K562 (cell line): ENCODE measurements at regions not wholly inside any gene's neighbourhood (a gene's known extent, or its start where the extent isn't known, plus 50 kb on each side); places are given as distances from the start of the nearest gene placed in this dataset.

Source experiments
- ATAC-seq: fragments of 200-7000 bp; cut with Tn5 transposase; 3 replicates; pipeline ENCODE4 v1.9.1; 2020; ENCODE audit warnings: moderate library complexity
- BruUV-seq: library from RNA; stranded (reverse); fragments of 400-500 nt; replicated peaks from 2 replicates; lab custom pipeline; 2021; lab: Mats Ljungman, UMichigan
- CTCF ChIA-PET: fragments of 300-600 bp; formaldehyde crosslinking; extraction: SDS; loops from one replicate; lab custom pipeline; 2021; ENCODE audit warnings: low intra/inter-chr PET ratio; lab: Yijun Ruan, JAX
- POLR2A ChIA-PET: fragments of 300-600, 350-650 bp; sonication (Branson Sonifier 250); formaldehyde crosslinking; extraction: SDS; loops from one replicate; lab custom pipeline; 2021; ENCODE audit warnings: antibody characterized with exemption, inconsistent platforms; lab: Yijun Ruan, JAX
- DNase-seq, 4 experiments: peaks; one replicate each; pipeline versions ENCODE4 v3.0.0 to v3.0.0-alpha.2; 2011 to 2018; ENCODE audit warnings: low spot score in 3 of 4, mixed read lengths in 3 of 4; ENCODE audit errors: extremely low read depth in 1 of 4
- FAIRE-seq: peaks from 2 replicates; lab custom pipeline; 2011; peaks lifted over from hg19 to GRCh38; lab: Jason Lieb, UNC
- H2AFZ ChIP-seq: 2 replicates; pipeline ENCODE4 v1.6.0; 2011; ENCODE audit warnings: low read depth, low read length, control low read depth, inconsistent platforms
- H3K27ac ChIP-seq: fragments of 200-600 bp; 3 replicates; pipeline ENCODE4 v1.8.0; 2011; ENCODE audit warnings: low read depth, mild to moderate bottlenecking, control low read depth, inconsistent platforms, low read length, moderate library complexity, mixed read lengths; ENCODE audit errors: extremely low read depth
- H3K27me3 ChIP-seq, 2 experiments: fragments of 300-600 bp in 1 of 2; 2 replicates in 1 of 2; 3 replicates in 1 of 2; pipeline versions ENCODE4 v1.6.0 to v1.8.0; 2011; ENCODE audit warnings: inconsistent platforms in 2 of 2, low read length in 2 of 2, mild to moderate bottlenecking in 1 of 2, mixed read lengths in 1 of 2, moderate library complexity in 1 of 2; ENCODE audit not compliant: control insufficient read depth in 2 of 2, insufficient read depth in 2 of 2
- H3K36me3 ChIP-seq: fragments of 300-600 bp; 3 replicates; pipeline ENCODE4 v1.8.0; 2011; ENCODE audit warnings: mild to moderate bottlenecking, low read length, inconsistent platforms; ENCODE audit not compliant: control insufficient read depth, insufficient read depth
- H3K4me1 ChIP-seq, 2 experiments: fragments of 200-600 bp in 1 of 2; replicated peaks in 1 of 2; 2 replicates in 1 of 2; 3 replicates in 1 of 2; pipeline versions ENCODE4 v1.5.1 to v1.8.0; 2011; ENCODE audit warnings: inconsistent platforms in 2 of 2, low read length in 2 of 2, mild to moderate bottlenecking in 1 of 2, mixed read lengths in 1 of 2, moderate library complexity in 1 of 2; ENCODE audit not compliant: control insufficient read depth in 2 of 2, insufficient read depth in 2 of 2
- H3K4me2 ChIP-seq: 2 replicates; pipeline ENCODE4 v1.6.1; 2011; ENCODE audit warnings: low read length, control low read depth, inconsistent platforms, mixed read lengths; ENCODE audit not compliant: insufficient read depth
- H3K4me3 ChIP-seq: fragments of 200-600 bp; sonication (generic), shearing (Covaris generic); 2 replicates; pipeline ENCODE4 v1.5.1; 2016; ENCODE audit warnings: control low read depth, inconsistent platforms
- H3K79me2 ChIP-seq: fragments of 200-600 bp; 3 replicates; pipeline ENCODE4 v1.8.0; 2011; ENCODE audit warnings: low read length, inconsistent platforms; ENCODE audit not compliant: control insufficient read depth, insufficient read depth
- H3K9ac ChIP-seq, 2 experiments: 2 replicates each; pipeline versions ENCODE4 v1.6.0 to v1.6.1; 2011; ENCODE audit warnings: low read depth in 2 of 2, low read length in 2 of 2, control low read depth in 1 of 2, inconsistent platforms in 1 of 2, mild to moderate bottlenecking in 1 of 2, mixed read lengths in 1 of 2; ENCODE audit not compliant: insufficient read depth in 1 of 2
- H3K9me1 ChIP-seq: one replicate; pipeline ENCODE4 v1.6.0; 2011; ENCODE audit warnings: inconsistent platforms, mild to moderate bottlenecking, low read length, moderate library complexity; ENCODE audit not compliant: control insufficient read depth, insufficient read depth
- H3K9me3 ChIP-seq: replicated peaks from 2 replicates; pipeline ENCODE4 v1.5.1; 2011; ENCODE audit warnings: low read depth, low read length, inconsistent platforms; ENCODE audit not compliant: control insufficient read depth, insufficient read depth
- H4K20me1 ChIP-seq: replicated peaks from 2 replicates; pipeline ENCODE4 v1.6.1; 2011; ENCODE audit warnings: low read length, inconsistent platforms, mixed read lengths; ENCODE audit not compliant: control insufficient read depth, insufficient read depth
- CTBP1 ChIP-seq: fragments of 450-650 bp; IDR thresholded peaks from 2 replicates; pipeline ENCODE4 v1.6.1; 2016; ENCODE audit warnings: borderline replicate concordance
- ETV5 ChIP-seq: sonication (generic); formaldehyde crosslinking; IDR thresholded peaks from 2 replicates; pipeline ENCODE4 v1.4.0; 2020; ENCODE audit warnings: low read depth, mild to moderate bottlenecking, missing genetic modification reagents
- HMGXB4 ChIP-seq: sonication (generic); formaldehyde crosslinking; IDR thresholded peaks from 2 replicates; pipeline ENCODE4 v1.8.1; 2023; ENCODE audit warnings: mild to moderate bottlenecking, missing genetic modification reagents
- HOMEZ ChIP-seq: fragments of 250-450 bp; sonication (Bioruptor Pico); IDR thresholded peaks from 2 replicates; pipeline ENCODE4 v1.4.0; 2020; ENCODE audit warnings: mild to moderate bottlenecking, moderate library complexity
- KDM2B ChIP-seq: fragments of 250-450 bp; sonication (Bioruptor Pico); IDR thresholded peaks from 2 replicates; pipeline ENCODE4 v1.8.0; 2021; ENCODE audit warnings: mild to moderate bottlenecking, moderate library complexity
- MAZ ChIP-seq, 2 experiments: fragments of 450-650 bp in 1 of 2; sonication (generic) in 1 of 2; formaldehyde crosslinking; IDR thresholded peaks in 1 of 2; conservative IDR thresholded peaks in 1 of 2; 2 replicates each; pipeline versions ENCODE4 v1.4.0 to v1.5.0; 2020; ENCODE audit warnings: mild to moderate bottlenecking in 1 of 2, missing genetic modification reagents in 1 of 2
- MYNN ChIP-seq, 2 experiments: sonication (generic); formaldehyde crosslinking in 1 of 2; IDR thresholded peaks; 2 replicates each; pipeline versions ENCODE4 v1.5.0 to v1.6.1; 2016 to 2020; ENCODE audit warnings: antibody characterized with exemption in 1 of 2, missing genetic modification reagents in 1 of 2
- NELFE ChIP-seq: IDR thresholded peaks from 2 replicates; pipeline ENCODE4 v1.6.1; 2011; ENCODE audit warnings: mild to moderate bottlenecking; ENCODE audit not compliant: insufficient read depth, insufficient read length
- POLR2H ChIP-seq: IDR thresholded peaks from 2 replicates; pipeline ENCODE4 v1.6.1; 2016; ENCODE audit warnings: missing genetic modification characterization, low read depth, mild to moderate bottlenecking, control low read depth, missing compliant biosample characterization, moderate library complexity
- RBBP5 ChIP-seq: fragments of 200-600 bp; sonication (generic); IDR thresholded peaks from 2 replicates; pipeline ENCODE4 v1.6.1; 2012; ENCODE audit warnings: borderline replicate concordance, mild to moderate bottlenecking, low read length, control low read depth, inconsistent platforms; ENCODE audit not compliant: insufficient read depth, poor library complexity, severe bottlenecking
- SNRNP70 ChIP-seq: fragments of 200-400 bp; formaldehyde crosslinking; optimal IDR thresholded peaks from 2 replicates; pipeline ENCODE3; 2017; ENCODE audit warnings: low read depth, low read length
- SRF ChIP-seq, 2 experiments: fragments of 250-450, 450-650 bp in 1 of 2; sonication (Bioruptor Pico) in 1 of 2; sonication (generic) in 1 of 2; formaldehyde crosslinking; IDR thresholded peaks; 2 replicates each; pipeline versions ENCODE4 v1.5.0 to v1.5.1; 2020 to 2022; ENCODE audit warnings: mild to moderate bottlenecking in 1 of 2, missing genetic modification reagents in 1 of 2
- in situ Hi-C: fragments of 300-500 bp; cut with MboI; formaldehyde crosslinking; loops from 4 replicates; pipeline ENCODE4 v1.15.0; 2018; ENCODE audit warnings: inconsistent platforms, mixed read lengths
- intact Hi-C: fragments of 100-400 bp; cut with micrococcal nuclease; formaldehyde crosslinking; loops from 2 replicates; pipeline ENCODE4 v1.14.2; 2022
- TF ChIP-seq, protein P1 (sequence below): sonication (generic); formaldehyde crosslinking; IDR thresholded peaks from 2 replicates; pipeline ENCODE4 v1.8.0; 2022; ENCODE audit warnings: mild to moderate bottlenecking, low read depth, missing genetic modification reagents

DNA sequence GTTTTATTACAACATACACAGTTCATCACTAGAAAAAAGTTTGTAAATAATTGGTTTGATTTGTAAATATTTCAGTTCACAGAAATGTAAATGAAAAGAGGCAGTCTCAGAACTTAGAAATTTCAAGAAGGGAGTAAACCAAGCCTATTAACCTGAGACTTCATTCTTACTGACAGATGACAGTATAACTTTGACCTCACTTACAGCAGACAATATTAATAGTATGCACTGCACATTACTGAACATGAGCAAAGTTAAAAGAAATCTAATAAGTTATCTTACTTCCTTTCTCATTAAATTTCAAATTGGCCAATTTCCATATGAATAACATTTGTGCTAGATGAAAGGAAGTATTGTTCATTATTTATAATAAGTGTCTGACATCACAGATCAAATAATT lies 235.8 kb downstream of the SLC6A15 start:
- POLR2A ChIA-PET: no interaction called here
- Histone ChIP-seq H3K27ac (no peak overlapping the region), H4K20me1 (no peaks in the 10 kb centered on the region), H3K9me1 (no peaks in the 10 kb centered on the region), H2AFZ (no peak overlapping the region), H3K4me3 (no peak overlapping the region), H3K27me3 (no peaks in the 10 kb centered on the region), H3K36me3 (no peaks in the 10 kb centered on the region), H3K4me1 (no peaks in the 10 kb centered on the region), H3K9me3 (no peaks in the 10 kb centered on the region), H3K4me2 (no peak overlapping the region), H3K79me2 (no peaks in the 10 kb centered on the region), H3K9ac (no peak overlapping the region)
- BruUV-seq: no TSS peak
- TF ChIP-seq MAZ (CRISPR knock-in tag; conservative IDR thresholded peaks at IDR 0.05 in 1 of 2, IDR thresholded peaks at IDR 0.05 in 1 of 2) (no peak), SRF (CRISPR knock-in tag; IDR thresholded peaks at IDR 0.05) (no peak), NELFE (no peak), MYNN (IDR thresholded peaks at IDR 0.05) (no peak), MYNN (CRISPR knock-in tag; IDR thresholded peaks at IDR 0.05) (no peak), ETV5 (CRISPR knock-in tag) (no peak), HMGXB4 (no peak), CTBP1 (no peak), HOMEZ (CRISPR knock-in tag) (no peak), RBBP5 (no peak), KDM2B (CRISPR knock-in tag) (no peak), SNRNP70 (no peak), POLR2H (tag) (no peak)
- TF ChIP-seq, protein P1, sequence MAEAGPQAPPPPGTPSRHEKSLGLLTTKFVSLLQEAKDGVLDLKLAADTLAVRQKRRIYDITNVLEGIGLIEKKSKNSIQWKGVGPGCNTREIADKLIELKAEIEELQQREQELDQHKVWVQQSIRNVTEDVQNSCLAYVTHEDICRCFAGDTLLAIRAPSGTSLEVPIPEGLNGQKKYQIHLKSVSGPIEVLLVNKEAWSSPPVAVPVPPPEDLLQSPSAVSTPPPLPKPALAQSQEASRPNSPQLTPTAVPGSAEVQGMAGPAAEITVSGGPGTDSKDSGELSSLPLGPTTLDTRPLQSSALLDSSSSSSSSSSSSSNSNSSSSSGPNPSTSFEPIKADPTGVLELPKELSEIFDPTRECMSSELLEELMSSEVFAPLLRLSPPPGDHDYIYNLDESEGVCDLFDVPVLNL: no peak
- no peak for DNase-seq
- intact Hi-C loops (no loop called here), in situ Hi-C loops (no loop called here)
- CTCF ChIA-PET: no interaction called here
- ATAC-seq: no peak
- FAIRE-seq: no peak
